Uterus (tissue), 3 donors: ENCODE measurements at regions not wholly inside any gene's neighbourhood (a gene's known extent, or its start where the extent isn't known, plus 50 kb on each side); places are given as distances from the start of the nearest gene placed in this dataset.

ENCODE experiments used
- DNase-seq, 2 donors: peaks; one replicate each; pipeline ENCODE4 v3.0.0-alpha.2; 2019 to 2020
- H3K27ac ChIP-seq, 2 donors: fragments of 200-600 bp; sonication (generic); 1 replicate in 1 of 2; 2 replicates in 1 of 2; pipeline ENCODE4 v1.5.1; 2016 to 2018
- H3K27me3 ChIP-seq, 2 donors: fragments of 200-600 bp; sonication (generic); one replicate each; pipeline ENCODE4 v1.5.1; 2018 to 2019; ENCODE audit warnings: control low read depth in 1 of 2
- H3K36me3 ChIP-seq, 2 donors: fragments of 200-600 bp; sonication (generic); one replicate each; pipeline ENCODE4 v1.5.1; 2019; ENCODE audit warnings: control low read depth in 1 of 2
- H3K4me1 ChIP-seq, 2 donors: fragments of 200-600 bp; sonication (generic); one replicate each; pipeline ENCODE4 v1.5.1; 2018 to 2019; ENCODE audit warnings: control low read depth in 1 of 2
- H3K4me3 ChIP-seq, 2 donors: fragments of 200-600 bp; sonication (generic); 1 replicate in 1 of 2; 2 replicates in 1 of 2; pipeline ENCODE4 v1.5.1; 2018 to 2019; ENCODE audit warnings: mild to moderate bottlenecking in 1 of 2
- H3K9me3 ChIP-seq, 2 donors: fragments of 200-600 bp; sonication (generic); one replicate each; pipeline ENCODE4 v1.5.1; 2019; ENCODE audit warnings: control low read depth in 1 of 2
- POLR2A ChIP-seq, 2 donors: fragments of 450-650 bp; IDR thresholded peaks; one replicate each; pipeline ENCODE4 v1.6.1; 2016; ENCODE audit warnings: antibody characterized with exemption in 2 of 2, mild to moderate bottlenecking in 1 of 2, moderate library complexity in 1 of 2
- intact Hi-C: fragments of 100-400 bp; cut with DNase I; formaldehyde crosslinking; loops from one replicate; pipeline ENCODE4 v1.15.1; 2023; ENCODE audit warnings: low total_unique reads
- TF ChIP-seq, protein P1 (sequence below), 4 experiments: fragments of 200-600 bp in 2 of 4; fragments of 450-650 bp in 2 of 4; sonication (generic) in 2 of 4; IDR thresholded peaks; one replicate each; pipeline ENCODE4 v1.5.1; 2016 to 2019; ENCODE audit warnings: antibody characterized with exemption in 4 of 4, mild to moderate bottlenecking in 2 of 4, moderate library complexity in 1 of 4
- donor health status: DM: yes; HTN: yes; CAD: no.

GRCh38 chr10:20975236-20975635 is 78.1 kb upstream of the NEBL start:
- no peaks in the 10 kb centered on the region for H3K9me3 ChIP-seq
- H3K27ac ChIP-seq: no peak overlapping the region
- no peaks in the 10 kb centered on the region for H3K36me3 ChIP-seq
- DNase-seq: no peak
- H3K4me3 ChIP-seq: no peak overlapping the region
- no peaks in the 10 kb centered on the region for H3K27me3 ChIP-seq
- intact Hi-C loops: no loop called here
- TF ChIP-seq POLR2A (IDR thresholded peaks at IDR 0.05): no peak
- no peaks in the 10 kb centered on the region for H3K4me1 ChIP-seq

DNA sequence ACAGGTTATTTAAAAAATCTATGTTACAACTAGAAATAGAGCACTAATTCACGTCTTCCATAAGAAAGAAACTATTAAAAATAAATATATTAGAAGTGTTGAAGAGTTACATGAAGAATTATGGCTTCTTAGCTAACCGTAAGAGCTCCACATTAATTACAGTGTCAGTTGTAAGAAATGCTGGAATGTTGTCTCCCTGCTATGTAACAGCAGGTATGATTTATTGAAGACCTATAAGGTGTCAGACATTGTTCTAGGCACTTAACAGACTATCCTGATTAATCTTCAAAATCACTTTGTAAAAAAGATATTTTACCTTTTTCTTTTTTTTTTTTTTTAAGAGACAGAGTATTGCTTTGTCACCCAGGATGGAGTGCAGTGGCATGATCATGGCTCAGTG is 75.8 kb upstream of the NEBL start:
- Histone ChIP-seq H3K36me3 (no peaks in the 10 kb centered on the region), H3K4me3 (no peak overlapping the region), H3K9me3 (no peaks in the 10 kb centered on the region), H3K4me1 (no peaks in the 10 kb centered on the region), H3K27ac (no peak overlapping the region), H3K27me3 (no peaks in the 10 kb centered on the region)
- no peak for DNase-seq
- intact Hi-C loops: no loop called here
- TF ChIP-seq POLR2A (IDR thresholded peaks at IDR 0.05): no peak
- TF ChIP-seq, protein P1, sequence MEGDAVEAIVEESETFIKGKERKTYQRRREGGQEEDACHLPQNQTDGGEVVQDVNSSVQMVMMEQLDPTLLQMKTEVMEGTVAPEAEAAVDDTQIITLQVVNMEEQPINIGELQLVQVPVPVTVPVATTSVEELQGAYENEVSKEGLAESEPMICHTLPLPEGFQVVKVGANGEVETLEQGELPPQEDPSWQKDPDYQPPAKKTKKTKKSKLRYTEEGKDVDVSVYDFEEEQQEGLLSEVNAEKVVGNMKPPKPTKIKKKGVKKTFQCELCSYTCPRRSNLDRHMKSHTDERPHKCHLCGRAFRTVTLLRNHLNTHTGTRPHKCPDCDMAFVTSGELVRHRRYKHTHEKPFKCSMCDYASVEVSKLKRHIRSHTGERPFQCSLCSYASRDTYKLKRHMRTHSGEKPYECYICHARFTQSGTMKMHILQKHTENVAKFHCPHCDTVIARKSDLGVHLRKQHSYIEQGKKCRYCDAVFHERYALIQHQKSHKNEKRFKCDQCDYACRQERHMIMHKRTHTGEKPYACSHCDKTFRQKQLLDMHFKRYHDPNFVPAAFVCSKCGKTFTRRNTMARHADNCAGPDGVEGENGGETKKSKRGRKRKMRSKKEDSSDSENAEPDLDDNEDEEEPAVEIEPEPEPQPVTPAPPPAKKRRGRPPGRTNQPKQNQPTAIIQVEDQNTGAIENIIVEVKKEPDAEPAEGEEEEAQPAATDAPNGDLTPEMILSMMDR (IDR thresholded peaks at IDR 0.05): no peak

DNA sequence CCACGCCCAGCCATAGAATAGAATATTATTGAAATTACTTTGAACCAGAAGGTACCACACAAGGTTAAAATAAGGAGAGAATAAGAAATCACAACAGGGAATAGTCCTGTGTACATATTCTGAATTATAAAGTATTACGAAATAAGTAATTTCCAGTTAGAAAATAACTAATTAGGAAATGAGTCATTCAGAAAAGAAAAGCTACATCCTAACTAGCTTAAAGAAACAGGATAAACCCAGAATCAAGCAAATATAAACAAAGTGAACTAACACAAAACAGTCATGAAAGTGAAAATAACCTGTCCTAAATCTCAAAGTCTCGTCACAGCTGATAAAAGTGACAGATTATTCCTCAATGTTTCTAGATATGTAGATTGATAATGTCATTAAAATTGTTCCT is 74.8 kb upstream of the NEBL start:
- TF ChIP-seq, protein P1 (IDR thresholded peaks at IDR 0.05): no peak
- TF ChIP-seq POLR2A (IDR thresholded peaks at IDR 0.05): no peak
- H3K9me3 ChIP-seq: no peaks in the 10 kb centered on the region
- no peaks in the 10 kb centered on the region for H3K36me3 ChIP-seq
- H3K27me3 ChIP-seq: no peaks in the 10 kb centered on the region
- no peak overlapping the region for H3K27ac ChIP-seq
- DNase-seq: no peak
- H3K4me3 ChIP-seq: no peak overlapping the region
- intact Hi-C loops: no loop called here
- H3K4me1 ChIP-seq: no peaks in the 10 kb centered on the region

- no peaks in the 10 kb centered on the region for H3K27me3 ChIP-seq
These were observed 73.6 kb upstream of the NEBL start for GRCh38 chr10:20970708-20971107.

GRCh38 chr10:20970044-20970443 is 72.9 kb upstream of the NEBL start:
- no peak for DNase-seq
- no peaks in the 10 kb centered on the region for H3K36me3 ChIP-seq
- no peak overlapping the region for H3K27ac ChIP-seq
- no peak overlapping the region for H3K4me3 ChIP-seq
- H3K4me1 ChIP-seq: no peaks in the 10 kb centered on the region
- H3K9me3 ChIP-seq: no peaks in the 10 kb centered on the region
- H3K27me3 ChIP-seq: no peaks in the 10 kb centered on the region
- TF ChIP-seq POLR2A (IDR thresholded peaks at IDR 0.05): no peak
- TF ChIP-seq, protein P1 (IDR thresholded peaks at IDR 0.05): no peak
- intact Hi-C loops: no loop called here

More at GRCh38 chr10:20970708-20971107, 73.6 kb upstream of the NEBL start:
- no peak overlapping the region for H3K27ac ChIP-seq
- H3K4me3 ChIP-seq: no peak overlapping the region
- no peaks in the 10 kb centered on the region for H3K36me3 ChIP-seq
- H3K9me3 ChIP-seq: no peaks in the 10 kb centered on the region
- DNase-seq: no peak
- H3K4me1 ChIP-seq: no peaks in the 10 kb centered on the region
- intact Hi-C loops: no loop called here
- TF ChIP-seq POLR2A (IDR thresholded peaks at IDR 0.05): no peak
- TF ChIP-seq, protein P1 (IDR thresholded peaks at IDR 0.05): no peak

DNA sequence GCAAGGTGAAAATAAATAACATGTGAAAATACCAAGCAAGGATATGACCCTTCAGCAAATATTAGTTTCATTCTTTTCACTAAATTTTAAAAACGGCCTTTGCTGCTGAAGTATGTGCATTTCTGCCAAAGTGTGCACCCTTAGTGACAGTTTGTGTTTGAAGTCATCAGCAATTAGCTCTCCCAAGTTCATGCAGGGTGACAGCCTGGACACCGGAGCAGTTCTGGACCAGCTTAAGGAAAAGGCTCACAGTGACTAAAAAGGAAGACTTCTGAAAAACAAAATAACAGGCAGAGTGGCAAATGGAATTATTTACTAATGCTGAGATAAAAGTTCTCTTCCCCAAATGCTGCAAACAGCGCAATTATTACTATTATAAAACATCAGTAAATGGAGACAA is 69.3 kb upstream of the NEBL start:
- Histone ChIP-seq H3K27me3 (no peaks in the 10 kb centered on the region), H3K9me3 (no peaks in the 10 kb centered on the region), H3K36me3 (no peaks in the 10 kb centered on the region), H3K4me3 (no peak overlapping the region), H3K4me1 (no peaks in the 10 kb centered on the region), H3K27ac (no peak overlapping the region)
- intact Hi-C loops: no loop called here
- DNase-seq: no peak
- TF ChIP-seq, protein P1 (IDR thresholded peaks at IDR 0.05): no peak
- no peak for TF ChIP-seq POLR2A (IDR thresholded peaks at IDR 0.05)
